ENCODE measurements at regions not wholly inside any gene's neighbourhood (a gene's known extent, or its start where the extent isn't known, plus 50 kb on each side); places are given as distances from the start of the nearest gene placed in this dataset.

GRCh38 chr12:92528097-92528496, 174.7 kb upstream of the PLEKHG7 start:
- H3K4me3 ChIP-seq (ENCODE audit: control insufficient read depth in 1 of 7, extremely low read depth in 1 of 7, insufficient read depth in 4 of 7, low read depth in 2 of 7, low read length in 6 of 7), result no peak overlapping the region
- WGBS (ENCODE audit: insufficient coverage), result 100% methylated on average over 2 of the region's 2 CpGs
- no peaks in the 10 kb centered on the region for H3K4me1 ChIP-seq (ENCODE audit: control extremely low read depth in 1 of 4, control insufficient read depth in 4 of 4, insufficient read depth in 4 of 4, low read length in 3 of 4)
- ChIA-PET POLR2A (no interaction called here), CTCF (no interaction called here)
- H3K27ac ChIP-seq (ENCODE audit: insufficient read depth in 1 of 2, low read depth in 1 of 2, low read length in 2 of 2, poor library complexity in 1 of 2, severe bottlenecking in 2 of 2), result no peak overlapping the region
- H3K36me3 ChIP-seq (ENCODE audit: control insufficient read depth in 4 of 4, insufficient read depth in 4 of 4, low read length in 3 of 4), result no peaks in the 10 kb centered on the region
- DNase-seq, result no peak
- H3K27me3 ChIP-seq (replicated peaks in 2 of 5; ENCODE audit: control insufficient read depth in 4 of 5, insufficient read depth in 5 of 5, low read length in 4 of 5), result no peaks in the 10 kb centered on the region
- peaks cover 0 to 3% (median 0%) of the 10 kb centered on the region in 5 experiments for H3K9me3 ChIP-seq (ENCODE audit: control extremely low read depth in 1 of 5, control insufficient read depth in 4 of 5, insufficient read depth in 2 of 5, low read depth in 1 of 5, low read length in 4 of 5)

- 90% methylated on average over 2 of the region's 4 CpGs for WGBS (ENCODE audit: insufficient coverage)
- no peak overlapping the region for H3K27ac ChIP-seq (ENCODE audit: insufficient read depth in 1 of 2, low read depth in 1 of 2, low read length in 2 of 2, poor library complexity in 1 of 2, severe bottlenecking in 2 of 2)
- H3K4me1 ChIP-seq (ENCODE audit: control extremely low read depth in 1 of 4, control insufficient read depth in 4 of 4, insufficient read depth in 4 of 4, low read length in 3 of 4), result no peaks in the 10 kb centered on the region
- H3K36me3 ChIP-seq (ENCODE audit: control insufficient read depth in 4 of 4, insufficient read depth in 4 of 4, low read length in 3 of 4), result no peaks in the 10 kb centered on the region
- H3K9me3 ChIP-seq (ENCODE audit: control extremely low read depth in 1 of 5, control insufficient read depth in 4 of 5, insufficient read depth in 2 of 5, low read depth in 1 of 5, low read length in 4 of 5), result peaks cover 0 to 3% (median 0%) of the 10 kb centered on the region in 5 experiments
- no peak overlapping the region for H3K4me3 ChIP-seq (ENCODE audit: control insufficient read depth in 1 of 7, extremely low read depth in 1 of 7, insufficient read depth in 4 of 7, low read depth in 2 of 7, low read length in 6 of 7)
- H3K27me3 ChIP-seq (replicated peaks in 2 of 5; ENCODE audit: control insufficient read depth in 4 of 5, insufficient read depth in 5 of 5, low read length in 4 of 5), result no peaks in the 10 kb centered on the region
- no peak for DNase-seq
- POLR2A ChIA-PET, result no interaction called here
- CTCF ChIA-PET, result no interaction called here
Observed at GRCh38 chr12:92524489-92524888, 178.3 kb upstream of the PLEKHG7 start.

- H3K27me3 ChIP-seq (replicated peaks in 2 of 5; ENCODE audit: control insufficient read depth in 4 of 5, insufficient read depth in 5 of 5, low read length in 4 of 5), result no peaks in the 10 kb centered on the region
- POLR2A ChIA-PET, result no interaction called here
- no peaks in the 10 kb centered on the region for H3K36me3 ChIP-seq (ENCODE audit: control insufficient read depth in 4 of 4, insufficient read depth in 4 of 4, low read length in 3 of 4)
- no peaks in the 10 kb centered on the region for H3K4me1 ChIP-seq (ENCODE audit: control extremely low read depth in 1 of 4, control insufficient read depth in 4 of 4, insufficient read depth in 4 of 4, low read length in 3 of 4)
- no peak for DNase-seq
- no peak overlapping the region for H3K4me3 ChIP-seq (ENCODE audit: control insufficient read depth in 1 of 7, extremely low read depth in 1 of 7, insufficient read depth in 4 of 7, low read depth in 2 of 7, low read length in 6 of 7)
- peaks cover 0 to 3% (median 0%) of the 10 kb centered on the region in 5 experiments for H3K9me3 ChIP-seq (ENCODE audit: control extremely low read depth in 1 of 5, control insufficient read depth in 4 of 5, insufficient read depth in 2 of 5, low read depth in 1 of 5, low read length in 4 of 5)
- CTCF ChIA-PET, result no interaction called here
- H3K27ac ChIP-seq (ENCODE audit: insufficient read depth in 1 of 2, low read depth in 1 of 2, low read length in 2 of 2, poor library complexity in 1 of 2, severe bottlenecking in 2 of 2), result no peak overlapping the region
Observed at GRCh38 chr12:92520511-92520910, 182.3 kb upstream of the PLEKHG7 start.

DNA sequence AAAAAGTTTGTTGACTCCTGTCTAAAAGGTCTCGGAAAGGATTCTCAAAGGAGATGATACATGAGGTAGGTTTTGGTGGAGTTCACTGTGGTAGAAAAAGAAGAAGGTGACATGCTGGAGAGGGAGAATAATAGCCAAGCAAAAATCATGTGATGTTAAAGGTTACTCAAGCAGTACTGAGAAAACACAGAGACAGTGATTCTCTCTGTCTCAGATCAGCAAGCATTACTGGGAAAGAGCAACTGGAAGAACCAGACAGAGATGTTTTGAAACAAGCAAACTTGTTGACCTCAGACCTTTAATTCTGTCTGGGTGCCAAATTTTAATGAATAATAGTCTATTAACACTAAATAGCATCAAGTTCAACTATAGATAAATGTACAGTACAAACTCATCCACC, 183.5 kb upstream of the PLEKHG7 start:
- ChIA-PET POLR2A (no interaction called here), CTCF (no interaction called here)
- no peak for DNase-seq
- no peaks in the 10 kb centered on the region for H3K27me3 ChIP-seq (replicated peaks in 2 of 5; ENCODE audit: control insufficient read depth in 4 of 5, insufficient read depth in 5 of 5, low read length in 4 of 5)
- 100% methylated on average over 1 of the region's 1 CpG for WGBS (ENCODE audit: insufficient coverage)
- H3K27ac ChIP-seq (ENCODE audit: insufficient read depth in 1 of 2, low read depth in 1 of 2, low read length in 2 of 2, poor library complexity in 1 of 2, severe bottlenecking in 2 of 2), result no peak overlapping the region
- H3K36me3 ChIP-seq (ENCODE audit: control insufficient read depth in 4 of 4, insufficient read depth in 4 of 4, low read length in 3 of 4), result no peaks in the 10 kb centered on the region
- no peaks in the 10 kb centered on the region for H3K4me1 ChIP-seq (ENCODE audit: control extremely low read depth in 1 of 4, control insufficient read depth in 4 of 4, insufficient read depth in 4 of 4, low read length in 3 of 4)
- H3K9me3 ChIP-seq (ENCODE audit: control extremely low read depth in 1 of 5, control insufficient read depth in 4 of 5, insufficient read depth in 2 of 5, low read depth in 1 of 5, low read length in 4 of 5), result peaks cover 0 to 3% (median 0%) of the 10 kb centered on the region in 5 experiments
- no peak overlapping the region for H3K4me3 ChIP-seq (ENCODE audit: control insufficient read depth in 1 of 7, extremely low read depth in 1 of 7, insufficient read depth in 4 of 7, low read depth in 2 of 7, low read length in 6 of 7)

- Histone ChIP-seq H3K36me3 (ENCODE audit: control insufficient read depth in 4 of 4, insufficient read depth in 4 of 4, low read length in 3 of 4) (no peaks in the 10 kb centered on the region), H3K27me3 (replicated peaks in 2 of 5; ENCODE audit: control insufficient read depth in 4 of 5, insufficient read depth in 5 of 5, low read length in 4 of 5) (no peaks in the 10 kb centered on the region), H3K27ac (ENCODE audit: insufficient read depth in 1 of 2, low read depth in 1 of 2, low read length in 2 of 2, poor library complexity in 1 of 2, severe bottlenecking in 2 of 2) (no peak overlapping the region), H3K4me3 (ENCODE audit: control insufficient read depth in 1 of 7, extremely low read depth in 1 of 7, insufficient read depth in 4 of 7, low read depth in 2 of 7, low read length in 6 of 7) (no peak overlapping the region), H3K9me3 (ENCODE audit: control extremely low read depth in 1 of 5, control insufficient read depth in 4 of 5, insufficient read depth in 2 of 5, low read depth in 1 of 5, low read length in 4 of 5) (peaks cover 0 to 2% (median 2%) of the 10 kb centered on the region in 5 experiments), H3K4me1 (ENCODE audit: control extremely low read depth in 1 of 4, control insufficient read depth in 4 of 4, insufficient read depth in 4 of 4, low read length in 3 of 4) (no peaks in the 10 kb centered on the region)
- ChIA-PET POLR2A (no interaction called here), CTCF (no interaction called here)
- DNase-seq, result no peak
- WGBS (ENCODE audit: insufficient coverage), result 100% methylated on average over 1 of the region's 4 CpGs
Observed at GRCh38 chr12:92518071-92518470, 184.7 kb upstream of the PLEKHG7 start.

DNA sequence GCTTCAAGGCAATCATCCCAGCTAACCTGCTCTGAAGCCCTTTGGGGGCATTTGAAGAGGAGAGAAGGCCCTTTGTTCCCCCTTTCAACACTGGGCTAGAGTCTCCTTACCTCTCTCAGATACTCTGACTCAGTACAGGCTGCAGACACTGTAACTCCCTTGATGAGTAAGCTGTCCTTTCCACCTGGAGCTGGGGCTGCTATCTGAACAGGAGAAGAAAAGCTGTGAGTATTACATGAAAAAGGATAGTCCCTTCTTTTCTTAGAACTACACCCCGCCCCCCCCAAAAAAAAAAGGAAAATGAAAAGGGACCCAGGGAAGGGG, 186.6 kb upstream of the PLEKHG7 start:
- H3K4me3 ChIP-seq (ENCODE audit: control insufficient read depth in 1 of 7, extremely low read depth in 1 of 7, insufficient read depth in 4 of 7, low read depth in 2 of 7, low read length in 6 of 7), result no peak overlapping the region
- H3K9me3 ChIP-seq (ENCODE audit: control extremely low read depth in 1 of 5, control insufficient read depth in 4 of 5, insufficient read depth in 2 of 5, low read depth in 1 of 5, low read length in 4 of 5), result peaks cover 0 to 2% (median 2%) of the 10 kb centered on the region in 5 experiments
- DNase-seq, result no peak
- no peaks in the 10 kb centered on the region for H3K4me1 ChIP-seq (ENCODE audit: control extremely low read depth in 1 of 4, control insufficient read depth in 4 of 4, insufficient read depth in 4 of 4, low read length in 3 of 4)
- no CpG with 5 or more reads among the region's 1 CpG for WGBS (ENCODE audit: insufficient coverage)
- ChIA-PET POLR2A (no interaction called here), CTCF (interaction anchor here (1.0 to 2.7 kb wide), 2 partner anchors 10 to 13 kb away, joined by 5 to 13 read pairs; no protein-coding TSS in a partner anchor)
- no peak overlapping the region for H3K27ac ChIP-seq (ENCODE audit: insufficient read depth in 1 of 2, low read depth in 1 of 2, low read length in 2 of 2, poor library complexity in 1 of 2, severe bottlenecking in 2 of 2)
- H3K36me3 ChIP-seq (ENCODE audit: control insufficient read depth in 4 of 4, insufficient read depth in 4 of 4, low read length in 3 of 4), result no peaks in the 10 kb centered on the region
- H3K27me3 ChIP-seq (replicated peaks in 2 of 5; ENCODE audit: control insufficient read depth in 4 of 5, insufficient read depth in 5 of 5, low read length in 4 of 5), result no peaks in the 10 kb centered on the region

GRCh38 chr12:92513231-92513730, 189.5 kb upstream of the PLEKHG7 start:
- WGBS (ENCODE audit: insufficient coverage), result no CpG with 5 or more reads among the region's 2 CpGs
- Histone ChIP-seq H3K4me3 (ENCODE audit: control insufficient read depth in 1 of 7, extremely low read depth in 1 of 7, insufficient read depth in 4 of 7, low read depth in 2 of 7, low read length in 6 of 7) (no peak overlapping the region), H3K9me3 (ENCODE audit: control extremely low read depth in 1 of 5, control insufficient read depth in 4 of 5, insufficient read depth in 2 of 5, low read depth in 1 of 5, low read length in 4 of 5) (peaks cover 0 to 2% (median 2%) of the 10 kb centered on the region in 5 experiments), H3K27me3 (replicated peaks in 2 of 5; ENCODE audit: control insufficient read depth in 4 of 5, insufficient read depth in 5 of 5, low read length in 4 of 5) (no peaks in the 10 kb centered on the region), H3K36me3 (ENCODE audit: control insufficient read depth in 4 of 4, insufficient read depth in 4 of 4, low read length in 3 of 4) (no peaks in the 10 kb centered on the region), H3K4me1 (ENCODE audit: control extremely low read depth in 1 of 4, control insufficient read depth in 4 of 4, insufficient read depth in 4 of 4, low read length in 3 of 4) (no peaks in the 10 kb centered on the region), H3K27ac (ENCODE audit: insufficient read depth in 1 of 2, low read depth in 1 of 2, low read length in 2 of 2, poor library complexity in 1 of 2, severe bottlenecking in 2 of 2) (no peak overlapping the region)
- POLR2A ChIA-PET, result no interaction called here
- CTCF ChIA-PET, result interaction anchor here (0.9 to 2.3 kb wide), 6 partner anchors 9 to 57 kb away, joined by 3 to 12 read pairs (median 4); no protein-coding TSS in a partner anchor
- DNase-seq, result no peak
